Liver (tissue), 8 donors: ENCODE measurements at regions not wholly inside any gene's neighbourhood (a gene's known extent, or its start where the extent isn't known, plus 50 kb on each side); places are given as distances from the start of the nearest gene placed in this dataset.

Source experiments
- DNase-seq: peaks from one replicate; pipeline ENCODE4 v3.0.0-alpha.2; 2017; ENCODE audit warnings: low spot score
- H3K27ac ChIP-seq, 2 donors: one replicate each; pipeline ENCODE4 v1.7.0; 2013; ENCODE audit warnings: inconsistent platforms in 2 of 2, low read length in 2 of 2, control low read depth in 1 of 2, low read depth in 1 of 2, mild to moderate bottlenecking in 1 of 2
- H3K27me3 ChIP-seq, 4 donors: one replicate each; pipeline versions ENCODE4 v1.6.1 to v1.7.0; 2013; ENCODE audit warnings: low read length in 3 of 4, inconsistent platforms in 1 of 4, mild to moderate bottlenecking in 1 of 4, moderate library complexity in 1 of 4; ENCODE audit not compliant: control insufficient read depth in 4 of 4, insufficient read depth in 4 of 4
- H3K36me3 ChIP-seq, 4 donors: one replicate each; pipeline versions ENCODE4 v1.6.1 to v1.7.0; 2013; ENCODE audit warnings: low read length in 3 of 4, mild to moderate bottlenecking in 3 of 4, low read depth in 1 of 4, moderate library complexity in 1 of 4; ENCODE audit not compliant: control insufficient read depth in 4 of 4, insufficient read depth in 3 of 4
- H3K4me1 ChIP-seq, 4 donors: one replicate each; pipeline versions ENCODE4 v1.6.1 to v1.7.0; 2013; ENCODE audit warnings: low read length in 3 of 4, mild to moderate bottlenecking in 3 of 4, moderate library complexity in 1 of 4; ENCODE audit not compliant: control insufficient read depth in 4 of 4, insufficient read depth in 4 of 4
- H3K4me3 ChIP-seq, 3 donors: one replicate each; pipeline versions ENCODE4 v1.6.1 to v1.7.0; 2013; ENCODE audit warnings: low read length in 3 of 3, control low read depth in 1 of 3, low read depth in 1 of 3, mild to moderate bottlenecking in 1 of 3
- H3K9ac ChIP-seq, 2 donors: one replicate each; pipeline ENCODE4 v1.7.0; 2013; ENCODE audit warnings: low read length in 2 of 2, mild to moderate bottlenecking in 2 of 2, moderate library complexity in 2 of 2, control low read depth in 1 of 2, low read depth in 1 of 2
- H3K9me3 ChIP-seq, 4 donors: one replicate each; pipeline versions ENCODE4 v1.6.1 to v1.7.0; 2013; ENCODE audit warnings: low read length in 3 of 4; ENCODE audit not compliant: control insufficient read depth in 4 of 4
- ATF3 ChIP-seq: IDR thresholded peaks from 2 replicates; pipeline ENCODE4 v1.6.1; 2016; ENCODE audit warnings: antibody characterized with exemption
- CTCF ChIP-seq: fragments of 150-350 bp; IDR thresholded peaks from 2 replicates; pipeline ENCODE4 v1.5.1; 2017; ENCODE audit warnings: improper control_type of control experiment, low read depth, low read length; ENCODE audit not compliant: missing input control
- EGR1 ChIP-seq, 2 donors: IDR thresholded peaks; 2 replicates each; pipeline ENCODE4 v1.6.1; 2016 to 2018; ENCODE audit warnings: antibody characterized with exemption in 2 of 2, low read depth in 2 of 2
- FOXA1 ChIP-seq: IDR thresholded peaks from 2 replicates; pipeline ENCODE4 v1.6.1; 2016; ENCODE audit warnings: antibody characterized with exemption
- FOXA2 ChIP-seq: IDR thresholded peaks from 2 replicates; pipeline ENCODE4 v1.6.1; 2016; ENCODE audit warnings: antibody characterized with exemption
- GABPA ChIP-seq, 2 donors: IDR thresholded peaks in 1 of 2; conservative IDR thresholded peaks in 1 of 2; 2 replicates each; pipeline ENCODE4 v1.6.1; 2016; ENCODE audit warnings: antibody characterized with exemption in 2 of 2, mild to moderate bottlenecking in 1 of 2, moderate library complexity in 1 of 2
- HNF4A ChIP-seq, 2 donors: conservative IDR thresholded peaks; 2 replicates each; pipeline ENCODE4 v1.6.1; 2016; ENCODE audit warnings: antibody characterized with exemption in 2 of 2, mild to moderate bottlenecking in 2 of 2
- HNF4G ChIP-seq: IDR thresholded peaks from 2 replicates; pipeline ENCODE4 v1.6.1; 2016; ENCODE audit warnings: antibody characterized with exemption
- JUND ChIP-seq, 2 donors: IDR thresholded peaks; 2 replicates each; pipeline ENCODE4 v1.6.1; 2016; ENCODE audit warnings: antibody characterized with exemption in 2 of 2
- MAX ChIP-seq: IDR thresholded peaks from 2 replicates; pipeline ENCODE4 v1.6.1; 2016; ENCODE audit warnings: antibody characterized with exemption
- NR2F2 ChIP-seq: IDR thresholded peaks from 2 replicates; pipeline ENCODE4 v1.6.1; 2016; ENCODE audit warnings: antibody characterized with exemption
- RAD21 ChIP-seq, 2 donors: IDR thresholded peaks; 2 replicates each; pipeline ENCODE4 v1.6.1; 2016; ENCODE audit warnings: antibody characterized with exemption in 2 of 2, mild to moderate bottlenecking in 2 of 2
- SP1 ChIP-seq: IDR thresholded peaks from 2 replicates; pipeline ENCODE4 v1.6.1; 2018; ENCODE audit warnings: antibody characterized with exemption, mild to moderate bottlenecking
- TAF1 ChIP-seq: conservative IDR thresholded peaks from 2 replicates; pipeline ENCODE4 v1.6.1; 2016; ENCODE audit warnings: antibody characterized with exemption, mild to moderate bottlenecking
- YY1 ChIP-seq: IDR thresholded peaks from 2 replicates; pipeline ENCODE4 v1.6.1; 2016; ENCODE audit warnings: antibody characterized with exemption, mild to moderate bottlenecking
- ZBTB33 ChIP-seq: IDR thresholded peaks from 2 replicates; pipeline ENCODE4 v1.6.1; 2016; ENCODE audit warnings: antibody characterized with exemption
- WGBS: extraction: QIAGEN DNeasy Blood & Tissue Kit; methylation state at CpG from one replicate; pipeline ENCODE4 v1.1.7; 2013; 5-methylcytosine and 5-hydroxymethylcytosine counted together
- TF ChIP-seq, protein P1 (sequence below): IDR thresholded peaks from 2 replicates; pipeline ENCODE4 v1.6.1; 2016; ENCODE audit warnings: antibody characterized with exemption, mild to moderate bottlenecking
- donor health status: healthy.
- donor health status: healthy.
- donor health status: healthy.
- donor health status: healthy.
- donor health status: healthy.

DNA sequence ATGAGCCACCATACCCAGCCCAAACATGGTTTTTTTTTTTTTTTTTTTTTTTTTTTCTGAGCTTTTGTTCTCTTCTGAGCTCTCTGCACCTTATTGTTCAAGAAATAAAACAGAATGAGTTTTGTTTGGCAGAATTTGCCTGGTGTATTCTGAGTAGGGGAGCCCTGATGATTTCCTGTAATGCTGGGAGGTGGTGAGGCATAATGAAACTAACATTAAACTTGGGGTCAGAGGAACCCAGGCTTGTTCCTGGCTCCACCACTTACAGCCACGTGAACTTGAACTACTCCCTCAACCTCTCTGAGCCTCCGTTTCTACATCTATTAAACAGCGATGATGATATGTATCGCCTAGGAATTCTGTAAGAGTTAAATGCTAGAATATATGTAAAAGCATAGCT lies 276.3 kb upstream of the CRY1 start:
- no peak for DNase-seq
- Histone ChIP-seq H3K9ac (no peak overlapping the region), H3K36me3 (no peaks in the 10 kb centered on the region), H3K27me3 (peaks cover 0 to 3% (median 0%) of the 10 kb centered on the region in 4 donors), H3K4me1 (no peaks in the 10 kb centered on the region), H3K27ac (no peak overlapping the region), H3K9me3 (no peaks in the 10 kb centered on the region), H3K4me3 (no peak overlapping the region)
- 82% methylated on average over 4 of the region's 4 CpGs for WGBS
- TF ChIP-seq SP1 (no peak), FOXA1 (no peak), ATF3 (no peak), MAX (no peak), CTCF (no peak), HNF4G (no peak), RAD21 (IDR thresholded peaks at IDR 0.05) (no peak), FOXA2 (no peak), EGR1 (IDR thresholded peaks at IDR 0.05; ENCODE audit: low read depth in 2 of 2) (no peak)
- TF ChIP-seq, protein P1, sequence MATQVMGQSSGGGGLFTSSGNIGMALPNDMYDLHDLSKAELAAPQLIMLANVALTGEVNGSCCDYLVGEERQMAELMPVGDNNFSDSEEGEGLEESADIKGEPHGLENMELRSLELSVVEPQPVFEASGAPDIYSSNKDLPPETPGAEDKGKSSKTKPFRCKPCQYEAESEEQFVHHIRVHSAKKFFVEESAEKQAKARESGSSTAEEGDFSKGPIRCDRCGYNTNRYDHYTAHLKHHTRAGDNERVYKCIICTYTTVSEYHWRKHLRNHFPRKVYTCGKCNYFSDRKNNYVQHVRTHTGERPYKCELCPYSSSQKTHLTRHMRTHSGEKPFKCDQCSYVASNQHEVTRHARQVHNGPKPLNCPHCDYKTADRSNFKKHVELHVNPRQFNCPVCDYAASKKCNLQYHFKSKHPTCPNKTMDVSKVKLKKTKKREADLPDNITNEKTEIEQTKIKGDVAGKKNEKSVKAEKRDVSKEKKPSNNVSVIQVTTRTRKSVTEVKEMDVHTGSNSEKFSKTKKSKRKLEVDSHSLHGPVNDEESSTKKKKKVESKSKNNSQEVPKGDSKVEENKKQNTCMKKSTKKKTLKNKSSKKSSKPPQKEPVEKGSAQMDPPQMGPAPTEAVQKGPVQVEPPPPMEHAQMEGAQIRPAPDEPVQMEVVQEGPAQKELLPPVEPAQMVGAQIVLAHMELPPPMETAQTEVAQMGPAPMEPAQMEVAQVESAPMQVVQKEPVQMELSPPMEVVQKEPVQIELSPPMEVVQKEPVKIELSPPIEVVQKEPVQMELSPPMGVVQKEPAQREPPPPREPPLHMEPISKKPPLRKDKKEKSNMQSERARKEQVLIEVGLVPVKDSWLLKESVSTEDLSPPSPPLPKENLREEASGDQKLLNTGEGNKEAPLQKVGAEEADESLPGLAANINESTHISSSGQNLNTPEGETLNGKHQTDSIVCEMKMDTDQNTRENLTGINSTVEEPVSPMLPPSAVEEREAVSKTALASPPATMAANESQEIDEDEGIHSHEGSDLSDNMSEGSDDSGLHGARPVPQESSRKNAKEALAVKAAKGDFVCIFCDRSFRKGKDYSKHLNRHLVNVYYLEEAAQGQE, result no peak

DNA sequence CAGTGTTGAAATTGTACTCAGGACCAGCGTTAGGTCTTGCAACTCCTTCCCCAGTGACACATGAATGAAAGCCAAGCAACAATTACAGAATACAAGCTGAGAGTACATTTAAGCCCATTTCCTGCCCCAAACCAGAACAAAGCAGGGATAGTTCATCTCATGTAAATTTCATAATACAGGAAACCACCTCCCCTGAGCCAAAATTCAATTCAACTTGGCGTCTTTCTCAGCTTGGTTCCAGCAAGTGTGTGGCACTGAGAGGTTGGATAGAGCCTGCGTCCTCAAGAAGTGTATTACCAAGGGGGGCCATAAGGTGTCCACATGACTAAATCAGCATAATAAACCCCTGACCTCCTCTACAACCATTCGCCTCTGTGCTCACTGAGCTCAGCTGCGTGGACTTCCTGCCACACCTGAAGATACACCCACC lies 278.9 kb upstream of the CRY1 start:
- 70% methylated on average over 5 of the region's 5 CpGs for WGBS
- no peaks in the 10 kb centered on the region for H3K9me3 ChIP-seq
- no peak overlapping the region for H3K27ac ChIP-seq
- H3K9ac ChIP-seq, result no peak overlapping the region
- no peaks in the 10 kb centered on the region for H3K27me3 ChIP-seq
- no peak for DNase-seq
- H3K4me1 ChIP-seq, result no peaks in the 10 kb centered on the region
- no peak overlapping the region for H3K4me3 ChIP-seq
- H3K36me3 ChIP-seq, result no peaks in the 10 kb centered on the region
- TF ChIP-seq MAX (no peak), HNF4A (conservative IDR thresholded peaks at IDR 0.05) (no peak), RAD21 (IDR thresholded peaks at IDR 0.05) (no peak), EGR1 (IDR thresholded peaks at IDR 0.05; ENCODE audit: low read depth in 2 of 2) (no peak), SP1 (no peak), GABPA (IDR thresholded peaks at IDR 0.05 in 1 of 2, conservative IDR thresholded peaks at IDR 0.05 in 1 of 2) (no peak), ATF3 (no peak), ZBTB33 (no peak), TAF1 (no peak), CTCF (no peak), JUND (IDR thresholded peaks at IDR 0.05) (no peak), YY1 (no peak), NR2F2 (no peak), FOXA1 (no peak)
- TF ChIP-seq, protein P1, result no peak
